ENCODE measurements at regions not wholly inside any gene's neighbourhood (a gene's known extent, or its start where the extent isn't known, plus 50 kb on each side); places are given as distances from the start of the nearest gene placed in this dataset.
"Not testable (repeated sequence)": the region's sequence is repeated elsewhere in the genome, so short reads cannot be mapped to it uniquely, and the experiment has no call there.

DNA sequence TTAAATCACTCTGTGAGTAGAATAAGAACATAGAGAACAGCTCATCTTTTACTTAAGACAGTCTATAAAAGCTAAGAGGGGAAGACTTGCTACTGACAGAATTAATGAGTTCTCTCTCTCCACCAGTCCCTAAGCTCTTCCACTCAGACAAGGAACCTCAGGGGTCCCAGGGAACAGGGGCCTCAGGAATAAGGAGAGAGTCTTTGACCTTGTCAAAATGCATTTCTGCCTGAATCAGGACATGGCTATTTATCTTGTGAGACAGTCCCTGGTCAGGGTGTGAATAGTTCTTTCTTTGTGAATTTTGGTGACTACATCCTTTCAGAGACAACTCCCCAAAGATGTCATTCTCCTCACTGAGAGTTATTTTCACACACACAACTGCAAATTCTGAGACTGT lies 218.7 kb upstream of the HS3ST1 start (continued):
- no peak for TF ChIP-seq ZC3H11A (IDR thresholded peaks at IDR 0.05)
- no peak for TF ChIP-seq HOXB5 (CRISPR knock-in tag; IDR thresholded peaks at IDR 0.05)
- TF ChIP-seq EP300 (IDR thresholded peaks at IDR 0.05) = no peak
- no peak for TF ChIP-seq FOXS1 (CRISPR knock-in tag; IDR thresholded peaks at IDR 0.05)
- no peak for TF ChIP-seq CHD4 (IDR thresholded peaks at IDR 0.05; ENCODE audit: borderline replicate concordance)
- TF ChIP-seq, protein P1, sequence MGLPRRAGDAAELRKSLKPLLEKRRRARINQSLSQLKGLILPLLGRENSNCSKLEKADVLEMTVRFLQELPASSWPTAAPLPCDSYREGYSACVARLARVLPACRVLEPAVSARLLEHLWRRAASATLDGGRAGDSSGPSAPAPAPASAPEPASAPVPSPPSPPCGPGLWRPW (IDR thresholded peaks at IDR 0.05) = no peak
- no peak for TF ChIP-seq PHF8 (IDR thresholded peaks at IDR 0.05; ENCODE audit: borderline replicate concordance, low read depth)
- TF ChIP-seq, protein P2, sequence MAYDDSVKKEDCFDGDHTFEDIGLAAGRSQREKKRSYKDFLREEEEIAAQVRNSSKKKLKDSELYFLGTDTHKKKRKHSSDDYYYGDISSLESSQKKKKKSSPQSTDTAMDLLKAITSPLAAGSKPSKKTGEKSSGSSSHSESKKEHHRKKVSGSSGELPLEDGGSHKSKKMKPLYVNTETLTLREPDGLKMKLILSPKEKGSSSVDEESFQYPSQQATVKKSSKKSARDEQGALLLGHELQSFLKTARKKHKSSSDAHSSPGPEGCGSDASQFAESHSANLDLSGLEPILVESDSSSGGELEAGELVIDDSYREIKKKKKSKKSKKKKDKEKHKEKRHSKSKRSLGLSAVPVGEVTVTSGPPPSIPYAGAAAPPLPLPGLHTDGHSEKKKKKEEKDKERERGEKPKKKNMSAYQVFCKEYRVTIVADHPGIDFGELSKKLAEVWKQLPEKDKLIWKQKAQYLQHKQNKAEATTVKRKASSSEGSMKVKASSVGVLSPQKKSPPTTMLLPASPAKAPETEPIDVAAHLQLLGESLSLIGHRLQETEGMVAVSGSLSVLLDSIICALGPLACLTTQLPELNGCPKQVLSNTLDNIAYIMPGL (CRISPR knock-in tag; IDR thresholded peaks at IDR 0.05; ENCODE audit: borderline replicate concordance) = no peak

DNA sequence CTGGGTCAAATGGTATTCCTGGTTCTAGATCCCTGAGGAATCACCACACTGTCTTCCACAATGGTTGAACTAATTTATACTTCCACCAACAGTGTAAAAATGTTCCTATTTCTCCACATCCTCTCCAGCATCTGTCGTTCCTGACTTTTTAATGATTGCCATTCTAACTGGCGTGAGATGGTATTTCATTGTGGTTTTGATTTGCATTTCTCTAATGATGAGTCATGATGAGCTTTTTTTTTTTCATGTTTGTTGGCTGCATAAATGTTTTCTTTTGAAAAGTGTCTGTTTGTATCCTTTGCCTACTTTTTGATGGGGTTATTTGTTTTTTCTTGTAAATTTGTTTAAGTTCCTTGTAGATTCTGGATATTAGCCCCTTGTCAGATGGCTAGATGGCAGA lies 214.4 kb upstream of the HS3ST1 start:
- 43% methylated on average over 2 of the region's 2 CpGs for WGBS (ENCODE audit: missing lambda C conversion rate)
- H3K4me2 ChIP-seq; ATAC-seq; H3K4me3 ChIP-seq; CTCF ChIA-PET; H3K27ac ChIP-seq; FAIRE-seq; H3K4me1 ChIP-seq; DNase-seq (ENCODE audit: low read depth in 1 of 2, low spot score in 1 of 2); POLR2A ChIA-PET; H3K9me3 ChIP-seq: not testable (repeated sequence)

DNA sequence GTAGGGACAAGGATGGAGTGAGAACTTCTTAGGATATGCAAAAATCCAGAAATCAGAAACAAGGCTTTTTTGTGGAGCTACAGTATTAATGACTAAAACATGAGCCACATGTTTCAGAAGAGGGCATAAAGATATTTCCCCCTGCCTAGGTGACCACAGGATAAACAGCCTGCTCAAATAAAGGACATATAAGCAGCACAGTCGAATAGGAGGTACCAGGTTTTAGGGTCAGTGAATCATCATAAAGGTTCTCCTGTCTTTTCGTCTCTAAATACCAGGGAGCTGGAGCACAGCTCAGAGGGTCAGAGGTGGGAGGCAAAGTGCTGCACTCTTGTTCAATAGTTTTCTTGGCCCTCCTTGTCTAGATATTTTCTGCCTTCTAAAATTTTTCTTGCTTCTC lies 211.9 kb upstream of the HS3ST1 start:
- ChIA-PET POLR2A (no interaction called here), CTCF (no interaction called here)
- ATAC-seq = no peak
- Histone ChIP-seq H3K27ac (no peak overlapping the region), H3K4me1 (peaks cover 7% of the 10 kb centered on the region), H3K4me3 (no peak overlapping the region), H3K4me2 (no peak overlapping the region), H3K9me3 (0 out of 3 replicates have a peak, but pooled peaks cover 5% of the 10 kb centered on the region)
- DNase-seq (ENCODE audit: low read depth in 1 of 2, low spot score in 1 of 2) = no peak
- WGBS (ENCODE audit: missing lambda C conversion rate) = 42% methylated on average over 2 of the region's 2 CpGs
- TF ChIP-seq ZNF302 (CRISPR knock-in tag; IDR thresholded peaks at IDR 0.05) (no peak), ESRRA (IDR thresholded peaks at IDR 0.05; ENCODE audit: borderline replicate concordance, low read length) (no peak), CHD4 (IDR thresholded peaks at IDR 0.05; ENCODE audit: borderline replicate concordance) (no peak), POLR2A (IDR thresholded peaks at IDR 0.05; ENCODE audit: low read length) (no peak), MAZ (IDR thresholded peaks at IDR 0.05; ENCODE audit: borderline replicate concordance, low read depth, low read length) (no peak), CEBPB (IDR thresholded peaks at IDR 0.05) (no peak), RFX5 (IDR thresholded peaks at IDR 0.05) (no peak), NPAS2 (CRISPR knock-in tag; IDR thresholded peaks at IDR 0.05; ENCODE audit: borderline replicate concordance) (no peak), HOXA7 (CRISPR knock-in tag; IDR thresholded peaks at IDR 0.05) (no peak), RAD21 (conservative IDR thresholded peaks at IDR 0.05 in 1 of 2, IDR thresholded peaks at IDR 0.05 in 1 of 2) (no peak)
- TF ChIP-seq, protein P3, sequence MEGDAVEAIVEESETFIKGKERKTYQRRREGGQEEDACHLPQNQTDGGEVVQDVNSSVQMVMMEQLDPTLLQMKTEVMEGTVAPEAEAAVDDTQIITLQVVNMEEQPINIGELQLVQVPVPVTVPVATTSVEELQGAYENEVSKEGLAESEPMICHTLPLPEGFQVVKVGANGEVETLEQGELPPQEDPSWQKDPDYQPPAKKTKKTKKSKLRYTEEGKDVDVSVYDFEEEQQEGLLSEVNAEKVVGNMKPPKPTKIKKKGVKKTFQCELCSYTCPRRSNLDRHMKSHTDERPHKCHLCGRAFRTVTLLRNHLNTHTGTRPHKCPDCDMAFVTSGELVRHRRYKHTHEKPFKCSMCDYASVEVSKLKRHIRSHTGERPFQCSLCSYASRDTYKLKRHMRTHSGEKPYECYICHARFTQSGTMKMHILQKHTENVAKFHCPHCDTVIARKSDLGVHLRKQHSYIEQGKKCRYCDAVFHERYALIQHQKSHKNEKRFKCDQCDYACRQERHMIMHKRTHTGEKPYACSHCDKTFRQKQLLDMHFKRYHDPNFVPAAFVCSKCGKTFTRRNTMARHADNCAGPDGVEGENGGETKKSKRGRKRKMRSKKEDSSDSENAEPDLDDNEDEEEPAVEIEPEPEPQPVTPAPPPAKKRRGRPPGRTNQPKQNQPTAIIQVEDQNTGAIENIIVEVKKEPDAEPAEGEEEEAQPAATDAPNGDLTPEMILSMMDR (IDR thresholded peaks at IDR 0.05) = no peak
- TF ChIP-seq, protein P4, sequence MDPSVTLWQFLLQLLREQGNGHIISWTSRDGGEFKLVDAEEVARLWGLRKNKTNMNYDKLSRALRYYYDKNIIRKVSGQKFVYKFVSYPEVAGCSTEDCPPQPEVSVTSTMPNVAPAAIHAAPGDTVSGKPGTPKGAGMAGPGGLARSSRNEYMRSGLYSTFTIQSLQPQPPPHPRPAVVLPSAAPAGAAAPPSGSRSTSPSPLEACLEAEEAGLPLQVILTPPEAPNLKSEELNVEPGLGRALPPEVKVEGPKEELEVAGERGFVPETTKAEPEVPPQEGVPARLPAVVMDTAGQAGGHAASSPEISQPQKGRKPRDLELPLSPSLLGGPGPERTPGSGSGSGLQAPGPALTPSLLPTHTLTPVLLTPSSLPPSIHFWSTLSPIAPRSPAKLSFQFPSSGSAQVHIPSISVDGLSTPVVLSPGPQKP (IDR thresholded peaks at IDR 0.05; ENCODE audit: low read depth, low read length) = no peak
- no peak for FAIRE-seq
